ENCODE measurements at regions not wholly inside any gene's neighbourhood (a gene's known extent, or its start where the extent isn't known, plus 50 kb on each side); places are given as distances from the start of the nearest gene placed in this dataset.

DNA sequence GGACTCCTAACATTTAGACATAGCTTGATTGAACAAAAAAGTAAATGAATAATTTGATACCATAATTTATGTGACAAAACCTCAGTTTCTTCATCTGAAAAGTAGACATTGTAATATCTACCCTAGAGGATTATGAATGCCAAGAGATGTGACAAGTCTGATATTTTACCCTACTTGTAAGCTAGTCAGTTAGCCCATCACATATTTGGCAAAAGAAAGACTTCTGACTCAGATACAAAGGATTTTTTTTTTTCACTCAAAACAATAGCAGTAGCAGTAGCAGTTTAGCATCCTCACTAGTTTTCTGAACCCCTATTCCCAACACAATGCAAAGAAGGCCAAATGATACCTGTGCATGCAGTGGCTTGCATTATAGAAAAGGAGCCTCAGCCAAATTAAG, 377.3 kb upstream of the E2F7 start:
- DNase-seq (no peak), ATAC-seq (no peak)
- H3K27me3 ChIP-seq (ENCODE audit: insufficient read depth in 3 of 3, low read length in 2 of 3), result no peaks in the 10 kb centered on the region
- TF ChIP-seq, protein P1, sequence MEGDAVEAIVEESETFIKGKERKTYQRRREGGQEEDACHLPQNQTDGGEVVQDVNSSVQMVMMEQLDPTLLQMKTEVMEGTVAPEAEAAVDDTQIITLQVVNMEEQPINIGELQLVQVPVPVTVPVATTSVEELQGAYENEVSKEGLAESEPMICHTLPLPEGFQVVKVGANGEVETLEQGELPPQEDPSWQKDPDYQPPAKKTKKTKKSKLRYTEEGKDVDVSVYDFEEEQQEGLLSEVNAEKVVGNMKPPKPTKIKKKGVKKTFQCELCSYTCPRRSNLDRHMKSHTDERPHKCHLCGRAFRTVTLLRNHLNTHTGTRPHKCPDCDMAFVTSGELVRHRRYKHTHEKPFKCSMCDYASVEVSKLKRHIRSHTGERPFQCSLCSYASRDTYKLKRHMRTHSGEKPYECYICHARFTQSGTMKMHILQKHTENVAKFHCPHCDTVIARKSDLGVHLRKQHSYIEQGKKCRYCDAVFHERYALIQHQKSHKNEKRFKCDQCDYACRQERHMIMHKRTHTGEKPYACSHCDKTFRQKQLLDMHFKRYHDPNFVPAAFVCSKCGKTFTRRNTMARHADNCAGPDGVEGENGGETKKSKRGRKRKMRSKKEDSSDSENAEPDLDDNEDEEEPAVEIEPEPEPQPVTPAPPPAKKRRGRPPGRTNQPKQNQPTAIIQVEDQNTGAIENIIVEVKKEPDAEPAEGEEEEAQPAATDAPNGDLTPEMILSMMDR (IDR thresholded peaks at IDR 0.05), result no peak
- intact Hi-C loops (cut with DNase I), result no loop called here
- no peaks in the 10 kb centered on the region for H3K36me3 ChIP-seq (ENCODE audit: insufficient read depth in 1 of 2, low read depth in 1 of 2)
- H3K27ac ChIP-seq, result no peak overlapping the region
- no peaks in the 10 kb centered on the region for H3K4me1 ChIP-seq
- H3K4me3 ChIP-seq, result no peak overlapping the region
- no peaks in the 10 kb centered on the region for H3K9me3 ChIP-seq

- TF ChIP-seq, protein P1 (IDR thresholded peaks at IDR 0.05), result no peak
Observed at GRCh38 chr12:77439749-77440148, 374.4 kb upstream of the E2F7 start.

DNA sequence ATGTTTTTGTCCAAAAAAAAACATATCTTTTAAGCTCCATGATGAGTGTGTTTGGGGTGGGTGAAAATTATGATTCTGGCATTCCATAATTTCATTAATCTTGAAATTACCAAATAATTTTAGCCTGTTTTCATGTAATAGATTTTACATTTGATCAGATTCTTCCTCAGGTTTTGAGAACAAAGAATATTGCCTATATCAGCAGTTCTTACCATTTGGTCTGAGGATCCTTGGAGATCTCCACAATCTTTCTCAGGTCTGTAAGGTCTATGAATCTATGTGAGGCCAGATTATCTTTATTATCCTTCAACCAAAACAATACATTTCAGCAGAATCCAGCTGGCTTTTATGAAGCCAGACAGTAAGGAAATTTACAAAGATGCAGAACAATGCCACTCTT, 373.3 kb upstream of the E2F7 start:
- Histone ChIP-seq H3K9me3 (no peaks in the 10 kb centered on the region), H3K36me3 (ENCODE audit: insufficient read depth in 1 of 2, low read depth in 1 of 2) (no peaks in the 10 kb centered on the region), H3K27me3 (ENCODE audit: insufficient read depth in 3 of 3, low read length in 2 of 3) (no peaks in the 10 kb centered on the region), H3K4me3 (no peak overlapping the region), H3K27ac (no peak overlapping the region), H3K4me1 (no peaks in the 10 kb centered on the region)
- ATAC-seq, result no peak
- TF ChIP-seq, protein P1 (IDR thresholded peaks at IDR 0.05), result no peak
- DNase-seq, result no peak
- intact Hi-C loops (cut with DNase I), result no loop called here

More at GRCh38 chr12:77439749-77440148, 374.4 kb upstream of the E2F7 start:
- Histone ChIP-seq H3K4me3 (no peak overlapping the region), H3K9me3 (no peaks in the 10 kb centered on the region), H3K27ac (no peak overlapping the region), H3K27me3 (ENCODE audit: insufficient read depth in 3 of 3, low read length in 2 of 3) (no peaks in the 10 kb centered on the region), H3K4me1 (no peaks in the 10 kb centered on the region), H3K36me3 (ENCODE audit: insufficient read depth in 1 of 2, low read depth in 1 of 2) (no peaks in the 10 kb centered on the region)
- intact Hi-C loops (cut with DNase I), result no loop called here
- DNase-seq, result no peak
- no peak for ATAC-seq

DNA sequence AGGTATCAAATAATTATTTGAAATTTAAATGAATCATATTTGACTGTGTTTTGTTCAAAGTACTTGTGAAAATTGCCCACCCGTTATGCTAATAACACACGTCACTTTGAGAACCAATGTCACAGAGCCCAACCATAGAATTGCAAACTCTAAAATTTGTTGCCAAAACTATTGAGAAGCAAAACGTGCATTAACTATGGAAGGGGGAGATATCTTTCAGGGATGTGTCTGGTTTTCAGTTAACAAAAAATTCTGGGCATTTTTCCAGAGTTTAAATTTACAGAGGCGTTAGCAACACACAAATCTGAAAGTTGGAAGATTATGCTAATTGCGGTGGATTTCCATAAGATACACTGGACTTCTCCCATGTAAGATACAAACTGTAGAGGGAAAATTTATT, 371.8 kb upstream of the E2F7 start:
- intact Hi-C loops (cut with DNase I), result no loop called here
- DNase-seq, result no peak
- Histone ChIP-seq H3K36me3 (ENCODE audit: insufficient read depth in 1 of 2, low read depth in 1 of 2) (no peaks in the 10 kb centered on the region), H3K27me3 (ENCODE audit: insufficient read depth in 3 of 3, low read length in 2 of 3) (no peaks in the 10 kb centered on the region), H3K4me1 (no peaks in the 10 kb centered on the region), H3K4me3 (no peak overlapping the region), H3K27ac (no peak overlapping the region), H3K9me3 (no peaks in the 10 kb centered on the region)
- ATAC-seq, result no peak
- TF ChIP-seq, protein P1 (IDR thresholded peaks at IDR 0.05), result no peak
- WGBS, 3 donors, result 56 to 63% (median 57%) methylated on average over 5 of the region's 5 CpGs

DNA sequence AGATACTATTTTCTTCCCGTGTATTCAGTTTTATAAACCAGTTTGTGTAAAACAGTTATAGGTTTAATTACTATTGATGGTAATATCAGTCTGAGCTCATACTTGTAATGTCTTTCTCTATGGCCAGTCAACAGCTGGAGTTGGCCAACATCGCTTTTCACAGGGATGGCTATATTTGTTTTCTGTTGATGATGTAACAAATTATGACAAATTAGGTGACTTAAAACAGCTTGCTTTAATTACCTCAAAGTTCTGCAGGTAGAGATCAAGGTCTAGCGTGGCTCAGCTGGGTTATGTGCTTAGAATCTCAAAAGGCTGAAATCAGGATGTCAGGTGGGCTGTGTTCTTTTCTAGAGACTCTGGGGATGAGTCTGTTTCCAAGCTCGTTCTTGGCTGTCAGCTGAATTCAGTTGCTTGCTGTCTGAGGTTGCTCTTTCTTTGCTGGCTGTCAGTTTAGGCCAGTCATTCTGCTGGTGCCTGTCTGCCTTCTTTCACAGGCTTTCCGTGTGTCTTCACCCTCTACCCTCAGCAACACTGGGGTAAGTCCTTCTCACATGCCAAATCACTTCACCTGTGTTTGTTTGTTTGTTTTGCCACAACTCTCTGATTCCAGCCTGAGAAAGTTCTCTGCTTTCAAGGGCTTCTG, 370.2 kb upstream of the E2F7 start:
- Histone ChIP-seq H3K36me3 (ENCODE audit: insufficient read depth in 1 of 2, low read depth in 1 of 2) (no peaks in the 10 kb centered on the region), H3K27ac (peak overlapping the region; percentile 17), H3K4me1 (no peaks in the 10 kb centered on the region), H3K4me3 (no peak overlapping the region), H3K27me3 (ENCODE audit: insufficient read depth in 3 of 3, low read length in 2 of 3) (no peaks in the 10 kb centered on the region), H3K9me3 (no peaks in the 10 kb centered on the region)
- intact Hi-C loops (cut with DNase I), result no loop called here
- WGBS, 3 donors, result 60 to 74% (median 66%) methylated on average over 5 of the region's 5 CpGs
- DNase-seq (no peak), ATAC-seq (peak in 2 of 4 donors; percentile 34 to 84)
- TF ChIP-seq, protein P1 (IDR thresholded peaks at IDR 0.05), result no peak

Data from psoas muscle (tissue), 7 donors.